ENCODE measurements at regions not wholly inside any gene's neighbourhood (a gene's known extent, or its start where the extent isn't known, plus 50 kb on each side); places are given as distances from the start of the nearest gene placed in this dataset.

DNA sequence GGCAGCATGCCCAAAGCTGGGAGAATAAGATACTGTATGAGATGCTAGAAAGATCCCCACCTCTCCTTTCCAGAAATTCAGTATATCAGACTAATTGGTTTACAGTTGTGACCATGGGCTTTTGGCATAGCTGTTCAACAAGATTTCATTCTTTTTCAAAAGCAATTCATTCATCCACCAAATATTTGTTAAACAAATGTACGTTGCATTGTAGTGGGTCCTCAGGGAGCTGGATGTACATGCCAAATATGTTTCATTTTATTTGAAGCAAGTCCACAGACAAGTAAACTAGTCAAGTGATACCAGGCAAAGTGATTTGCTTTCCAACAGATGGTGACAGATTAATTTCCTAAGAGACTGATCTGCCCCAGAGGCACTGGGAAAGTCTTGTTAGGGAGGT, 85.8 kb upstream of the ESR1 start:
- TF ChIP-seq, protein P1, sequence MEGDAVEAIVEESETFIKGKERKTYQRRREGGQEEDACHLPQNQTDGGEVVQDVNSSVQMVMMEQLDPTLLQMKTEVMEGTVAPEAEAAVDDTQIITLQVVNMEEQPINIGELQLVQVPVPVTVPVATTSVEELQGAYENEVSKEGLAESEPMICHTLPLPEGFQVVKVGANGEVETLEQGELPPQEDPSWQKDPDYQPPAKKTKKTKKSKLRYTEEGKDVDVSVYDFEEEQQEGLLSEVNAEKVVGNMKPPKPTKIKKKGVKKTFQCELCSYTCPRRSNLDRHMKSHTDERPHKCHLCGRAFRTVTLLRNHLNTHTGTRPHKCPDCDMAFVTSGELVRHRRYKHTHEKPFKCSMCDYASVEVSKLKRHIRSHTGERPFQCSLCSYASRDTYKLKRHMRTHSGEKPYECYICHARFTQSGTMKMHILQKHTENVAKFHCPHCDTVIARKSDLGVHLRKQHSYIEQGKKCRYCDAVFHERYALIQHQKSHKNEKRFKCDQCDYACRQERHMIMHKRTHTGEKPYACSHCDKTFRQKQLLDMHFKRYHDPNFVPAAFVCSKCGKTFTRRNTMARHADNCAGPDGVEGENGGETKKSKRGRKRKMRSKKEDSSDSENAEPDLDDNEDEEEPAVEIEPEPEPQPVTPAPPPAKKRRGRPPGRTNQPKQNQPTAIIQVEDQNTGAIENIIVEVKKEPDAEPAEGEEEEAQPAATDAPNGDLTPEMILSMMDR (IDR thresholded peaks at IDR 0.05) = no peak
- no peak for TF ChIP-seq POLR2A (IDR thresholded peaks at IDR 0.05)

Measured in thyroid gland (tissue), 4 donors.